Lower leg skin (tissue), 3 donors: ENCODE measurements at regions not wholly inside any gene's neighbourhood (a gene's known extent, or its start where the extent isn't known, plus 50 kb on each side); places are given as distances from the start of the nearest gene placed in this dataset.

ENCODE experiments used
- CTCF ChIP-seq, 3 donors: fragments of 450-650 bp; IDR thresholded peaks; one replicate each; pipeline ENCODE4 v1.5.1; 2016; ENCODE audit warnings: antibody characterized with exemption in 3 of 3, mild to moderate bottlenecking in 3 of 3, moderate library complexity in 2 of 3
- POLR2A ChIP-seq, 2 donors: fragments of 450-650 bp; IDR thresholded peaks; one replicate each; pipeline ENCODE4 v1.6.1; 2016 to 2017; ENCODE audit warnings: antibody characterized with exemption in 2 of 2, mild to moderate bottlenecking in 1 of 2, moderate library complexity in 1 of 2

GRCh38 chr14:97388408-97388807 lies 591.2 kb downstream of the VRK1 start:
- TF ChIP-seq CTCF (IDR thresholded peaks at IDR 0.05) (no peak), POLR2A (IDR thresholded peaks at IDR 0.05) (no peak)
